NCI-H748 (cell line): ENCODE measurements at regions not wholly inside any gene's neighbourhood (a gene's known extent, or its start where the extent isn't known, plus 50 kb on each side); places are given as distances from the start of the nearest gene placed in this dataset.

Experiments used
- DNase-seq: peaks from one replicate; lab custom pipeline; 2025; ENCODE audit not compliant: unreplicated experiment; lab: John Stamatoyannopoulos, UW

GRCh38 chr17:79524213-79525187, 86.4 kb downstream of the RBFOX3 start:
- DNase-seq: no peak

GRCh38 chr17:79522414-79522813, 88.4 kb downstream of the RBFOX3 start:
- DNase-seq: no peak

- DNase-seq: no peak
Observed at GRCh38 chr17:79521225-79521624, 89.6 kb downstream of the RBFOX3 start.

GRCh38 chr17:79520167-79521165, 90.4 kb downstream of the RBFOX3 start:
- no peak for DNase-seq

- no peak for DNase-seq
Observed at GRCh38 chr17:79519601-79520000, 91.2 kb downstream of the RBFOX3 start.

GRCh38 chr17:79518585-79519523, 92.0 kb downstream of the RBFOX3 start:
- DNase-seq: no peak

GRCh38 chr17:79517827-79518584, 92.8 kb downstream of the RBFOX3 start:
- no peak for DNase-seq

- DNase-seq: no peak
Observed at GRCh38 chr17:79515646-79516571, 94.9 kb downstream of the RBFOX3 start.

- no peak for DNase-seq
Observed at GRCh38 chr17:79515110-79515509, 95.7 kb downstream of the RBFOX3 start.

GRCh38 chr17:79513820-79514535, 96.9 kb downstream of the RBFOX3 start:
- DNase-seq: no peak

- no peak for DNase-seq
Observed at GRCh38 chr17:79513206-79513605, 97.6 kb downstream of the RBFOX3 start.

- DNase-seq: no peak
Observed at GRCh38 chr17:79511471-79511870, 99.4 kb downstream of the RBFOX3 start.

- DNase-seq: no peak
Observed at GRCh38 chr17:79510071-79510470, 100.8 kb downstream of the RBFOX3 start.

- no peak for DNase-seq
Observed at GRCh38 chr17:79509490-79509889, 101.4 kb downstream of the RBFOX3 start.

- DNase-seq: no peak
Observed at GRCh38 chr17:79509008-79509407, 101.8 kb downstream of the RBFOX3 start.

GRCh38 chr17:79508291-79508716, 102.5 kb downstream of the RBFOX3 start:
- no peak for DNase-seq

GRCh38 chr17:79506955-79507354, 103.9 kb downstream of the RBFOX3 start:
- no peak for DNase-seq
